Putamen (tissue), 1 donor: ENCODE measurements at regions not wholly inside any gene's neighbourhood (a gene's known extent, or its start where the extent isn't known, plus 50 kb on each side); places are given as distances from the start of the nearest gene placed in this dataset.
"Not testable (repeated sequence)": the region's sequence is repeated elsewhere in the genome, so short reads cannot be mapped to it uniquely, and the experiment has no call there.

Source experiments
- DNase-seq: peaks from one replicate; pipeline ENCODE4 v3.0.0-alpha.2; 2016; ENCODE audit warnings: low spot score

DNA sequence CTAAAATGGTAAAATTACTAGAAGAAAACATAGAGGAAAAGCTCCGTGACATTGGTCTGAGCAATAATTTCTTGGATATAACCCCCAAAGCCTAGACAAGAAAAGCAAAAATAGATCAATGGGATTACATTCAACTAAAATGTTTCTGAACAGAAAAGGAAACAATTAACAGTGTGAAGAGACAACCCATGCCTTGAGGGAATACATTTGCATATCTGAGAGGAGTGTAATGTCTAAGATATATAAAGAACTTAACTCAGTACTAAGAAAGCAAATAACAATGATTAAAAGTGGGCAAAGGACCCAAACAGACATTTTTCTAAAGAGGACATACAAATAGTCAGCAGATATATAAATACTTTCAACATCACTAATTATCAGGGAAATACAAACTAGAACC lies 206.2 kb downstream of the VAPA start:
- no peak for DNase-seq

DNA sequence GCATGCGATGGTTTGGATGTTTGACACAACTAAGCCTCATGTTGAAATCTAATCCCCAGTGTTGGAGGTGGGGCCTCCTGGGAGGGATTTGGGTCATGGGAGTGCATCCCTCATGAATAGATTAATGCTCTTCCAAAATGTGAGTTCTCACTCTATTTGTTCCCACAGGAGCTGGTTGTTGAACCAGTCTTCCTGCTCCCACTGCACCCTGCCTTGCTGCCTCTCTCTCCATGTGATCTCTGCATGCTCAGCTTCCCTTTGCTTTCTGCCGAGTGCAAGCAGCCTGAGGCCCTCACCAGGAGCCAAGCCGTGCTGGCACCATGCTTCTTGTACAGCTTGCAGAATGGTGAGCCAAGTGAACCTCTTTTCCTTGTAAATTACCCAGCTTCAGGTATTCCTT lies 206.8 kb downstream of the VAPA start:
- no peak for DNase-seq

DNA sequence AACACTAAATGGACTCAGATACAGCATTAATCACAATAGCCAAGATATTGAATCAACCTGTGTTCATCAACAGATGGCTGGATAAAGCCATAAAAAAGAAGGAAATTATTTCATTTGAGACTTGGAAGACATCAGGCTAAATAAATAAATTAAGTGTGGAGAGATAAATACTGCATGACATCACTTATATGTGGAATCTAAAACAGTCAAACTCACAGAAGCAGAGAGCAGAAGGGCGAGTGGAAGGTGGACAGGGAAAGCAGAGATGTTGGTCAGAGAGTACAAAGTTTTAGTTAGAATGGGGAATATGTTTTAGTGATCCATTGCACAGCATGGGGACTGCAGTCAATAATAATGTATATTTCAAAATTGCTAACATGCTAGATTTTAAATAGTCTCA lies 207.2 kb downstream of the VAPA start:
- no peak for DNase-seq

DNA sequence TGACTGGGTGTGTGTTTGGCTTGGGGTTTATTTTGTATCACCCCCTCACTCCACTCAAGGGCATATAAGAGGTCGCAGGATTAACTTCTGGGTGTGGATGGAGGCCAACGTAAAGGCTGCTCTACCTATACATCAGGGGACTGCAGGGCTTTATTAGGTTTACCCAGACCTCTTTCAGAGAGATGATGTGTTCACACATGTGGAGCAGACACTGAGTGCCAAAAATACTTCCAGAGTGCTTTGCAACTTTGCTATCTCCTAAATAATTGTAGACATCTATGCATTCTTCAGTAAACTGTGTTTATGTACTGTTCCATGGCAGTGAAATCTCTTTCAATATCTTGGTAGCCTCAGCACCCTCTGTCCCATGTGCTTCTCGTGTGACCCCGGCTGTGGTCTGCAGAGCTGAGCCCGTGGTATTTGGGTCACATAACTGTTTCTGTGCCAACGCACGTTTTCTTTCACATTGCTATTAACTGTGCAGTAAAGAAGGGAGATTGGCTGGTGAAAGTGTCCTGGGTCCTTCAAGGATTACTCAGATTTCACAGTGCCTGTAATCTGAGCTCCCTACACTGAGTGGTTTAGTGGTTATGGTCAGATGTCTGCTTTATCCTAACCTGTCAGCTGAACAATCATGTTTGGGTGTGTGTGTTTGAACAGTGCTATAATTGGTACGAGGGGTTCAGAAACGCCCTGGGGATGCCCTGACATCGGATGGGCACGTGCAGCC lies 208.1 kb downstream of the VAPA start:
- DNase-seq, result no peak

DNA sequence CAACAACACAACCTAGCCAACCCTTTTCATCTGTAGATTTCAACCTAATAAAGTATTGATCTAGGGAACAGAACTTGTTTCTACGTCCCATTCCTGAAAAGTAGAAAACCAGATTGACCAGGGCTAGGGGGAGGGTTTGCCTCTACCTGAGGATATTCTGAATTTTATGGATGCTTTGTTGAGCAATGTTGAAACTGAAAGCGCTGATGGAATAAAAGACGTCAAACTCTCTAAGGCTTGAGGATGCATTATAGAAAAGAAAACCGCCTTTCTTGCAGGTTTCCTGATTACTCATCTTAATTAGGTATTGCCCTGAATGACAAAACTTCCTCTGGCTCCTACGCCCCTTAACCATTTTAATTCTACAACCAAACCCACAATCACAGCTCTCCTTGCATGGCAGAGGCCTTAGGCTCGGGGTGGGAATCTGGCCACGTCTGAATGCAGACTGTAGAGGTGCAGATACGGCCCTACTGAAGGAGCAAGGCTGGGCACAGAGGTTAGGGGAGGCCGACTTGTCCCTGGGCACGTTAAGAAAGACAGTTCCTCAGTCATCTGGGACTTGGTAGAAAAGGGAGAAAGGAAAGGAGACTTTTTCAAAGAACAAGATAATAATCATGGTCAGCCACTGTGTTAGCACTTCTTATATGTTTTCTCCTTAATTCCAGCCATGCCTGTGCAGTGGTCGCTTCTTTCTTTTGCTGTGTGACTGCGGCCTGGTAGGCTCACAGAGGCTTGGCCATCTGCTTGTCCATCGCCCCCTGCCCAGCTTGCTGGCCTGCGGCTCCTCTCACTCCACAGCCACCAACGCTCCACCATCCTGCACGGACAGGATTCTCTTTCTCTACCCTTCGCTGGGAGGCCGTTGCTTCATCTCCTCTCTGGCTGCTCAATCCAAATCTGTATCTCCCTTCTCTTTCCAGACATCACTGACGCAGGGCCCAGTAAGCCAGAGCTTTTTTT lies 209.5 kb downstream of the VAPA start:
- DNase-seq, result no peak

DNA sequence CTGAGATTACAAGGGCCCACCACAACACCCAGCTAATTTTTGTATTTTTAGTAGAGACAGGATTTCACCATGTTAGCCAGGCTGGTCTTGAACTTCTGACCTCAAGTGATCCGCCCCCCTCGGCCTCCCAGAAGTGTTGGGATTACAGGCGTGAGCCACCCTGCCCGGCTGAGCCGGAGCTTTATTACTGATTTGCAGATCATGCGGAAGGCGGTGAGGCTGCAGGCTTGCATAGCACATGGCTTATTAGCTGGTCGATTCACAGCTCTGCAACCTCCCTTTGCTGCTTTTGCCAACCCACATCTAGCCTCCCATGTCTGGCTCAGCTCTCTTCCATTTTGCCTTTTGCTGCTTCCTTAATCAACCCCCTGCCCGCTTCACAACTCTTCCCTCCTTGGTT lies 210.3 kb downstream of the VAPA start:
- DNase-seq, result no peak

DNA sequence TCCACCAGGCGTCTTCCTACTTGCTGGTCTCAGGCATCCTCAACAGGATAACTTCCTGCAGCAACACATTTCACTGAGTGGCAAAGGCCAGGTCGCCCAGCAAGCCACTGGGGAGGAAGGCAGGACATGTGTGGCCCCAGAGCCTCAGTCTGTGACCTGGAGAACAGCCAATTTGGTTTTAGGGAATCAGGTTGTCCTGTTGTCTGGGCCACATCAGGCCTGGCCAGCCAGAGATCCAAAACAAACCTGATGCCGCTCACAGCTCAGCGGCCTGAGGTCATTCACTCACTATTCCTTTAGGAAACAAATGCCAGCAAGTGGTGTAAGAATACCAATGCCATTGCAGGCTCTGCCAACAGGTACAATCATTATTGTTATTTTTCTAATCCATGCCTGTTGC lies 210.7 kb downstream of the VAPA start:
- DNase-seq, result no peak

DNA sequence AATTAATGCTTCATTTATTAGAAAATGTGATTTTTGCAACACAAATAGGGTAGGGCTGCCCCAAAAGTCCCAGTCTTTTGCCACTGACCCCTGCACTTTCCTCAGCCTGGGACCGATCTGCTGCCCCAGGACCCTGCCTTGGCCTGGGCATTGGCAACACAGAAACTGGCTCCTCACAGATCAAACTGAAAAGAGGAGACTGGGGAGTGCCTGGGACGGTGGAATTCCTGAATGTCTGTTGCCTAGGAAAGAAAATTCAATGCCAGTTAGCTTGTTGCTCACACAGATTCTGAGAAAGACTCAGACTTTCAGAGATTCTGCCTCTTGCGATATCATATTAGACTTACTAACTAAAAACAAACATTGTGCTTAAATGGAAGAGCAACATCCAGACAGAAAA lies 211.2 kb downstream of the VAPA start:
- DNase-seq, result no peak

DNA sequence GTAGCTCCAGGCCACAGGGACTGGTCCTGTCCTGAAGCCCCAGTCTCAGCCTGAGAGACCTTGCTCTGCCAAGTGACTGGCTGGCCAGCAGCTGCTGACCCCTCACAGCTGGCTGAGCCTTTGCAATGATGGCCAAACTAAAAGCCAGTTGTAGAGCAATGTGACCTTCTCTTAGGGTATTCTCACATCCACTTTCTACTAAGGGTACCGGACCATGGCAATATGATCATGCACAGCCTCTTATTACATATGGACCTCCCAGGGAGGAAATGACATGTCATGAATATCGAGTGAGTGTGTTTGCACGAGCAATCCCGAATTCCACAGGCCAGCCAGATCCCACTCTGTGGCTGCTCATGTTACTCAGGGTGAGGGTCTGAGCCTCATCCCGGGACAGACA lies 213.9 kb downstream of the VAPA start:
- DNase-seq, result no peak

DNA sequence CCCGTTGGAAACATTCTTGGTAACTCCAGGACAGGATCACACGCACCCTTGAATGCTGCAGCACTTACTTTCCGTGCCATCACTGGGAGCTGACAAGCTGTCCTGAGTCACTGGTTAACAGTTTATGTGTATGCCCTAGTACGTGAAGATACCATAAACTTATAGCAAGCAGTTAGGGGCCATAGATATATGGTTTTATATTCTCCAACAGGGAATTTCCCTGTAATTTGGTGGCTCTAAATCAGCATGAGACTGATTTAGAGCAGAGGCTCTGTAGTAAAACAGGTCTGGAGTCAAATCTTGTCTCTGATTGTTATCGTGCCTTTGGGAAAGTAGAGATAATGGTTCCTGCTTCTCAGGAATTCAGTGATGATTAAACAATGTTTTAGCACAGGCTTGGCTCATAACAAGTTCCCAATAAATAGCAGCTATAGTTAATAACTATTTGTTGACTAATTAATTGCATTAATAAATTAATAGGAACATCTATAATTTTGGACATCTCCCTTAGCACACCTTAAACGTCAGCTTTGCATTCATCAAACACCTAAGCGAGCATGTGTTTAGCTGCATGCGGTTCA lies 215.2 kb downstream of the VAPA start:
- DNase-seq, result no peak

DNA sequence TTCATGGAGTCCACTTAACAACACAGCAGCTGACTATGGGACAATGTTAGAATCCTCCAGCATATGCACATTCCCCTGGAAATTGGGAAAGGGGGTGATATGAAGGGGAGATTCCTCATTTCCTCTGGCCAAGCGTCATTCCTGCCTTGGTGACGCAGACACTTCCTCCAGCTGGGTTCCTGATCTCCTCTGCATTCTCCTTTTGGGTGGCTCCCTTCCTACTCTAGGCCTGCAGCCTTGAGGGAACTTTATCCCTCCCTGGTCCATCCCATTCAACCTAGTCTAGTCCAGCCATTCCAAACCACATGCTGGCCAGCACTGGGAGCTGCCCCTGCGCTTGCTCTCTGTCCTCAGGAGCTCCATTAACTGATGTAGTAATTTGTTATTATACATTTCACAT lies 216.8 kb downstream of the VAPA start:
- DNase-seq, result no peak

DNA sequence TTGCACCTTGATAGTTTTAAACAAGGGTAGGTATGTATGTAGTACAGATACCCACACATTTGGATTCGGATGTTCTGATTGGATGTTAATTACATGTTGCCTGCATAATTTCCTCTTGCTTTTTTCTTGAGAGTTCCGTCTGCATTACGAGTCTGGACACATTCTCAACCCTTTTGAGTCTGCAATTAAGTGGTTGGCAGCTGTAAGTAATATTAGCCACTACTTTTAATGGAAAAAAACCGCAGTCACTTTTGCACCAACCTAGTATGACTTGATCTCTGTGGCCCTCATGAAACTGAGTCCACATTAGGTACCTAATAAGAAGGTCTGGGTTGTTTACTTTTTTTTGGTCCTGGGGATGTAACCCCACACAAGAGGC lies 217.3 kb downstream of the VAPA start:
- DNase-seq, result no peak

DNA sequence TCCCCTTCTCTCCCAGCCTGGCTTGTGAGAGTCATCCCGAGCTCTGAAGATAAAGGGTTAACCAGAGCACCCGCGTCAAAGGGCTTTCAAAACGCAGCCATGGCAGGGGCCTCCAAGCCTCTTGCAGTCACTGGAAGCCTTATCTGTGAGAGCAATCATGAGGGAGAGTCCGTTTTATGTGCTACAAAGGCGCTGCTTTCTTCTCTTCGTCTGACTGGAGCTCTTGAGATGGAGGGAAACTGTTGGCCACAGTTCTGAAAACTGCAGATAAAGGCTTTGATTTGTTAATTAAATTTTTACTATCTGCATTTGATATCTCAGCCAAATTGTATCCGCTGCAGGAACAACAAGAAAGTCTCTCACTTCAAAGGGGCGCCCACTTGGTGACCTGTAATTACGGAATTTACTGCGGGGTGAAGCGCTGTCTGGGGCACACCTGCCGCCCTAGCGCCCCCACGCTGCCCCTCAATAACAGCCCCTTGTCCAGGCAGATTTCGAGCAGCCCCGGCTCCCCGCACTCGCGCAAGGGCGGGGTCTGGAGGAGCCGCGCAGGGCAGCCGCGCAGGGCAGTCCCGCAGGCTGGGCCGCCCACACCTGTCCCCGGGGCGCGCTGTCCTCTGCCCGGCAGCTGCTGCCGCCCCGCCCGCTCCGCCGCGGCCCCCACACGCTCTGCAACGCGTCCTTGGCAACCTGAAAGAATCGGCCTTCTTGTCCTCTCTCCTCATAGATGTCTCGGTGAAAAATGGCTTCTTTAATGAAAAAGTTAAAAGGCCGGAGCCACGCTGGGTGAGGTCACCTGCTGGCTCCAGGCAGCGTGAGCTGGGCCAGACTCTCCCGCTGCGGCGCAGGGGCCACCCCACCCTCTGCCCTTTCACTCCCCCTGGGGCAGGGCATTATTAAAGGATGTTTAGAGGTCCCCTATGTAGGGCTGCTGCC lies 217.9 kb downstream of the VAPA start:
- no peak for DNase-seq

DNA sequence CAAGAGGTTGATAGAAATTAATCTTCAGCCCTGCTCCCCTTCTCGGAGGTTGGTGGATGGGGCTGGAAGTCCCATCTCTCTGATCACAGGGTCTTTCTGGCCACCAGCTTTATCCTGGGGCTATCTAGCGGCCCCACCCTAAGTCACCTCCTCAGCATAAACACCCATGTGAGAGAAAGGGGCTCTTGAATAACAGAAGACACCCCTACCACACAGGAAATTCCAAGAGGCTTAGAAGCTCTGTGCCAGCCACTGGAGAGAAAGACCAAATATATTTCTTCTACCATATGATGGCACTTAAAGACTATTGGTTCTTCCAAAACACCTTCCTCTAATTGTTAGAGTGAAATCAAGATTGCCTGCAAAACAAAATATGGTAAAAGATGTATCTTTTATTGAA lies 219.7 kb downstream of the VAPA start:
- no peak for DNase-seq

DNA sequence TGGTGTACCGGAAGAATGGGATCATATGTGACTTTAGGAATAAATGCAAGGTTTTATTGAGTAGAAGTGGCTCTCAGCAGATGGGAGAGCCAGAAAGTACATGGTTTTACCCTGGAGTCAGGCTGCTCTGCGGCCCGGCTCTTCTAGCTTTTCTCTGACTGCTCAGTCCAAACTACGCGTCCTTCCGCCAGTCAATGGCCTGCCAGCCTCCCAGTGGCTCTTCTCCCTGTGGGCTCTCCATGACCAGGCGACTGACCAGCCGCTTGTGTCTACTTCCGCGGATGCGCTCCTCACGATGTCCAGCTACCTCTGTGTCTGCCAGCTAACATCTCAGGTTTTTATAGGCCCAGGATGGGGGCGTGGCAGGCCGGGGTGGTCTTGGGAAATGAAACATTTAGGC lies 220.4 kb downstream of the VAPA start:
- no peak for DNase-seq

DNA sequence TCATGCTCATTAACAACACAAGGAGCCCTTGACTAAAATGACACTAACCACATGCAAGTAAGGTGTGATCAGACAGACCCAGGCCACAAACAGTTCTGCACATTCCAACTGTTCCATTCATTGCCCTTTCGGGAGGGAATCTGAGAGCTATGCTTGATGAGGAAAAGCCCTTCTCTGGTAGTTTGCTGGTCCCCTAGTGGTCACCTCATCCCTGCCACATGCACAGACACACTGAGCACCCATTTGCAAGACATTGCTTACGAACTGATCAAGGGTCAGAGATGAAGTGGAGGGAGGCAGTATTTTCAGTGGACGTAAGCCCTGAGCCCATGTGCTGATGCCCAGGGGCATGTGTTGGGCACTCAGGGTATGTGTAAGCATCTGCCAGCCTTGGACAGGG lies 220.9 kb downstream of the VAPA start:
- not testable (repeated sequence) for DNase-seq

DNA sequence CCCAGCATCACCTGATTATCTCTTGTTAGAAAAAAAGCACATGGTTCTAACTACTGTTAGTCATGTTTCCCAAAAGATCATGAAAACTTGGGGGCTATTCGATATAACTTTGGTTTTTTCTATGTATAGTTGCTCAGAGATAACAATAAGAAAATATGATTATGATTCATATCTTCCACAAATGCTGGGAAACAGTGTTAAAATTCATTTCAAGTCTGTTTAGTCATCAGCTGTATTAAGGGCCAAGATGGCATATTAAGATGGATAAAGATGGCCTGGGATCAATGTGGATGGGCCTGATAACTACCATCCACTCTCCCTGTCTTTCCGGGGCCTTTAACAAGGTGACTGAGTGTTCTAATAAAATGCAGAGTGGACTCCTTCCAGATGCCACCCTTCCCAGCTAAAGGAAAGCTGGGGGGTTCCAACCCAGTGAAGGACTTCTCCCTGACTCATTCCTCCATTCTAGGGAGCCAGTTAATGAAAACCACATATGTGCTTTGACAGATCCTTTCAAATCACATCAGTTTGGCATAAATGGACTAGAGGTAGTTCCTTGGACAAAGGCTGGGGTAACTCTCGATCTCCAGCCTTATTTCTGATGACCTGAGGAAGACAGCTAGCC lies 221.6 kb downstream of the VAPA start:
- DNase-seq, result no peak

DNA sequence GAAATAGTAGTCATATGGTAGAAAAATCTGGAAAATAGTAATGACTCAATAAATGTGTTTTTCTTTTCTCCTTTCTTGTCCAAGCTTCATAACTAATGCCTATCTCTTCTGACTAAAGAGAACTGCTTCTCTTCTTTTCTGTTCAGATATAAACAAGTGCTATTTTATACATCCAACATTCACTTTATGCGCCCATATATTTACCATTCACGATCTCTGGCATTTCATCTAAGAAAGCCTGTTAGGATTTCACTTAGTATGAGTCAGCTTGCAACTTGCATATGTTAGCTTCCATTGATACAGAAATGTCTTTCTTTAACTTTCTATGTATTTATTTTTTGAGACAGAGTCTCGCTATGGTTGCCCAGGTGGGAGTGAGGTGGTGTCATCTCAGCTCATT lies 224.9 kb downstream of the VAPA start:
- no peak for DNase-seq

DNA sequence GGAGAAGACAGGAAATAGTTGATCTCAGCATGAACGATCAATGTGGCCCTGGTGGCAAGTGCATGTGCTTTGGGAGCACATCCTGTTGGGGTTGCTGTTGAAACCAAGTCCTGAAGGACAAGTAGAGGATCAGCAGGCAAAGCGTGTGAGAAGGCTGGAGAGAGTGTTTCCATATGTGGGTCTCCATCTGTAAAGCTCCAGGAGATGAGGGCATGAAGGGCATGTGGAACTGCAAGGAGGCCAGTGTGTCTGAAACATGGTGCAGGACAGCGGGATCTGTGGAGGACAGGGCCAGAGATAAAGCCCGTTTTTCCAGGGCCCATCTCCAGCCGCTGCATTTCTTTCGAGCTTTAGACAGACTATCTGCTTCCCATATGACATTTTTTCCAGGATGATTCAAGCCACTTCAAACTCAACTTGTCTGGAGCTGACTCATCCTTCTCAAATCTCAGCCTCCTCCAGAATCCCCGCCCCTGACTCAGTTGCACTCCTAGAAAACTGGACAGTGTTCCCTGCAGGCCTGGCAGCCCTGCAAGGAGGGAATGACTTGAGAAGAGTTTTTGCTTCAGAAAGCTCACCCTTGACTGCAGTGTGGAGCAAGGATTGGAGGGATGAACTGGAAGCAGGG lies 226.1 kb downstream of the VAPA start:
- DNase-seq, result no peak

DNA sequence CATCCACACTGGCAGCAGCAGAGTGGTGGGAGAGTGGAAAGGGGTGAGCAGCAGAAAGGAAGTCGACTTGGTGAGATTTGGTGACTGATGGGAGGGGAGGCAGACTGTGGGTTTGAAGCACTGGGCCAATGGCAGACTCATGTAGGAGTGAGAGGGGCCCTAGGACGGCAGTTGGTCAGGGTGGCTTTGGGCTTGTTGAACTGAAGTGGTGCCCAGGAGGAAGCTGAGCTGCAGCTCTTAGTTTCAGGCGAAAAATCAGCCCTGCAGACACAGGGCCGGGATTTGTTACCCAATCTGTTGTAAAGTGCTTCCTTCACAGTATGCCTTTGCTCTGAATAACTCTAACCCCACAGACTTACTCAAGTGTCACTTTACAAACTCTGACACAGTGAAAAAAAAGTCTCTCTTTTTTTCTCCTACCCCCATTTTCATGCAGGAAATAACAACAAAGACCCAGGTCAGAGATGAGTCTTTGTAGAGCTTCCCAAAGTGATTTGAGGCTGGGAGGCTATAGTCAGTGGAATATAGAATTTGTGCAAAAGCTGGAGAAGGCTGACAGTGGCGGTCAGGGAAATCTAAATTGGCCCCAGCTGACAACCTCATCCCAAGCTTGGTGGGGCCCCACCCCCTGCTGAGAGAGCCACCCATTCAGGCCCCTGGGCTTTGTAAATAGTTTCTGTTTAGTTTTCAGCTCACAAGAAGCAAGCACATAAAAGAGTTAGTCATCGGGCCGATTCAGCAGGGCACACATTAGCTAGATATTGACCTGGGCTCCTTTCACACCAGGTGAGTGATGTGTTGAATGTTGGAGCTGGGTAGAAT lies 226.9 kb downstream of the VAPA start:
- DNase-seq, result no peak
